ENCODE measurements at regions not wholly inside any gene's neighbourhood (a gene's known extent, or its start where the extent isn't known, plus 50 kb on each side); places are given as distances from the start of the nearest gene placed in this dataset.
A peak's percentile ranks its signal among the peaks of the same experiment; 100 is the strongest.

DNA sequence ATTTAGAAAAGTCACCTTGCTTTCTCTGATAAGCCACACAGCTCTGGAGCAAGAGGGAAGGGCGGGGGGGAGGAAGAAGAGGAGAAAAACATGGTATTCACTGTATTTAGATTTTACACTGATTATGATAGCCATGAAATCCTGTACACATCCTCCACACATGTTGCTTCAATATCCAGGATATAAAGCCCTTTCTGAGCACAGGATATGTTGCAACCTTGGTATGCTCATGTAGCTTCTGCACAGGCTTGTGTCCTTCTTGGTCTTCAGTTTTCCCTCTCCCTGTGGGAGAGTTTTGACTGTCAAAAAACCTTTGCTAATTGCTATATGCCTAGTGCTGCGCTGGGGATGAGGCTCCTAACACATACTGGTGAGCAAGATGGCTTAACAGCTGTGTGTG, 61.9 kb upstream of the DAPP1 start:
- TF ChIP-seq, protein P1, sequence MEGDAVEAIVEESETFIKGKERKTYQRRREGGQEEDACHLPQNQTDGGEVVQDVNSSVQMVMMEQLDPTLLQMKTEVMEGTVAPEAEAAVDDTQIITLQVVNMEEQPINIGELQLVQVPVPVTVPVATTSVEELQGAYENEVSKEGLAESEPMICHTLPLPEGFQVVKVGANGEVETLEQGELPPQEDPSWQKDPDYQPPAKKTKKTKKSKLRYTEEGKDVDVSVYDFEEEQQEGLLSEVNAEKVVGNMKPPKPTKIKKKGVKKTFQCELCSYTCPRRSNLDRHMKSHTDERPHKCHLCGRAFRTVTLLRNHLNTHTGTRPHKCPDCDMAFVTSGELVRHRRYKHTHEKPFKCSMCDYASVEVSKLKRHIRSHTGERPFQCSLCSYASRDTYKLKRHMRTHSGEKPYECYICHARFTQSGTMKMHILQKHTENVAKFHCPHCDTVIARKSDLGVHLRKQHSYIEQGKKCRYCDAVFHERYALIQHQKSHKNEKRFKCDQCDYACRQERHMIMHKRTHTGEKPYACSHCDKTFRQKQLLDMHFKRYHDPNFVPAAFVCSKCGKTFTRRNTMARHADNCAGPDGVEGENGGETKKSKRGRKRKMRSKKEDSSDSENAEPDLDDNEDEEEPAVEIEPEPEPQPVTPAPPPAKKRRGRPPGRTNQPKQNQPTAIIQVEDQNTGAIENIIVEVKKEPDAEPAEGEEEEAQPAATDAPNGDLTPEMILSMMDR (IDR thresholded peaks at IDR 0.05; ENCODE audit: unreplicated experiment in 3 of 3): no peak
- no peak overlapping the region for H3K4me3 Mint-ChIP-seq
- H3K36me3 Mint-ChIP-seq (ENCODE audit: low read depth): no peaks in the 10 kb centered on the region
- H3K27ac Mint-ChIP-seq: peak overlapping the region in 1 of 3 experiments; percentile 1
- no peaks in the 10 kb centered on the region for H3K9me3 Mint-ChIP-seq
- peaks cover 25% of the 10 kb centered on the region for H3K4me1 Mint-ChIP-seq
- H3K27me3 Mint-ChIP-seq (ENCODE audit: low read depth): no peaks in the 10 kb centered on the region

DNA sequence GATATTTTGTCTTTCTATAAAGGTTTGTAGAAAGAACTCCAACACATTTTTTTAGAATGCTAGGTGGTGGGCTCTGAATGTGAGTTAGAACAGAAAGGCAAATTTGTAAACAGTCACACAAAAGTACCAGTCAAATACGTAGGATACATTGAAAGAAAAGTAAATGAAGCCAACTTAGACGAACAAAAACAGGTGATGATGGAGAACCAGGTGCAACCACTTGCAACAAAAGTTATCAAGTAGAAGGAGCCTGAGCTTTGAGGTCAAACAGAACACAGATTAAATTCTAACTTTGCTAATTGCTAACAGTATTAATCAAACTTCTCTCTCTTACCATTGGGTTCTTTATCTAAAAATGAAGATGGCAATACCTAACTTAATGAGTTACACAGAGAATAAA, 62.7 kb upstream of the DAPP1 start:
- Mint-ChIP-seq H3K4me1 (peaks cover 18% of the 10 kb centered on the region), H3K9me3 (no peaks in the 10 kb centered on the region), H3K36me3 (ENCODE audit: low read depth) (no peaks in the 10 kb centered on the region), H3K27ac (no peak overlapping the region), H3K27me3 (ENCODE audit: low read depth) (no peaks in the 10 kb centered on the region), H3K4me3 (no peak overlapping the region)
- TF ChIP-seq, protein P1 (IDR thresholded peaks at IDR 0.05; ENCODE audit: unreplicated experiment in 3 of 3): no peak

DNA sequence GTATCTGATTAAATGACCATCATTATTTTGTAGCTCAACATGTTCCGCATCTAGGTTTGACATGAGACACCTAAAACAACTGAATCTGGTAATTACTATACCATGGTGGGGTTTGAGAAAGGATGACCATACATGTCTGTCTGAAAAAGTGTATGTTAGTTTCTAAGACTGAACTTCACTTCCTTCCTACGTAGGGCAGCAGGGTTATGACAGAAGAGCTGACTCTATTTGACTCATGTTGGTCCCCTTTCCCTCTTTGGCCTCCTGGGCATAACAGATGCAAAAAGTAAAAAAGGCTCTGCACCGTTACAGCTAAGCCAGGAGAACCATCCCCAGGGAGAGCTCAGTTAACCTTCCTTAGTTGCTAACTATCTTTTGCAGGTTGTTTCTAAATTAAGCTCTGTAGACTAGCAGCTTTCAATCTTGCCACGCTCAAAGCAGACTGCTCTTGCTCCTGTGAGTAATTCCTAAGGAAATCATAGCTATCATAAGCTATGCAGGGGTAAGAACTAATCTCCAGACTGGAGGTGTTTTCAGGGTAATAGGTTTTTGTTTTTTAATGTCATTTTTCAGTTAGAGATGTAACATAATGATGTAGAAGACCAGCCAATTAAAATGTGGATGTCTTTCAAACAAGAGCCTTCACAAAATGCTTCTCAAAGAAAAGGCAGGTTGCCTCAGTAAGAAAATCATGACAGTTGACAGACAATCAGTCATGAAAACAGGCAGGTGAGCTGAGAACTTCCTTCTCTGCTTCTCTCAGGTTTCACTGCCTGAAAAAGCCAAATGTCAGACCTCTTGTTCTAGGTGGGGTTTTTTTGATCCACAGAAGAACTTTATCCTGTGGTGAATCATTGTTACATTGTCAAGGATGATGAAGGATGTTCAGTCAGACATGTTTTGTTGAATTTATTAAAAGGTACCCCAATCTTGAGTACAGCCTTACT, 66.9 kb upstream of the DAPP1 start:
- no peaks in the 10 kb centered on the region for H3K9me3 Mint-ChIP-seq
- no peaks in the 10 kb centered on the region for H3K36me3 Mint-ChIP-seq (ENCODE audit: low read depth)
- TF ChIP-seq, protein P1 (IDR thresholded peaks at IDR 0.05; ENCODE audit: unreplicated experiment in 3 of 3): no peak
- H3K4me3 Mint-ChIP-seq: no peak overlapping the region
- peaks cover 6% of the 10 kb centered on the region for H3K4me1 Mint-ChIP-seq
- H3K27me3 Mint-ChIP-seq (ENCODE audit: low read depth): no peaks in the 10 kb centered on the region
- H3K27ac Mint-ChIP-seq: no peak overlapping the region

DNA sequence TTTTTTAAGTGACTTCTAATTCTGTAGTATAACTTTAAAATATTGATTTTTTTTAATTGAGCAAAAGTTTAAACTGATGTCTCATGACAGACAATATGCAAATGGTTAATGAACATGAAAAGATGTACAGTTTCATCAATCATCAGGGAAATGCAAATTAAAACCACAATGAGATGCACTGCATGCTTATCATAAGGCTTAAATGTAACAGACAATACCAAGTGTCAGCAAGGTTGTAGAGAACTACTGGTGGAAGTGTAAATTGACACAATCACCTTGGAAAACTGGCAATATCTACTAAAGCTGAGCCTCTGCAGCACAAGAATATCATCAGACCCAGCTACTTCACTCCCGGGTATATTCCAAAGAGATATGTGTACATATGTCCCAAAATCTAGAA, 70.2 kb upstream of the DAPP1 start:
- no peak overlapping the region for H3K4me3 Mint-ChIP-seq
- H3K4me1 Mint-ChIP-seq: no peaks in the 10 kb centered on the region
- H3K36me3 Mint-ChIP-seq (ENCODE audit: low read depth): no peaks in the 10 kb centered on the region
- TF ChIP-seq, protein P1 (IDR thresholded peaks at IDR 0.05; ENCODE audit: unreplicated experiment in 3 of 3): no peak
- H3K27me3 Mint-ChIP-seq (ENCODE audit: low read depth): no peaks in the 10 kb centered on the region
- H3K9me3 Mint-ChIP-seq: no peaks in the 10 kb centered on the region
- no peak overlapping the region for H3K27ac Mint-ChIP-seq

DNA sequence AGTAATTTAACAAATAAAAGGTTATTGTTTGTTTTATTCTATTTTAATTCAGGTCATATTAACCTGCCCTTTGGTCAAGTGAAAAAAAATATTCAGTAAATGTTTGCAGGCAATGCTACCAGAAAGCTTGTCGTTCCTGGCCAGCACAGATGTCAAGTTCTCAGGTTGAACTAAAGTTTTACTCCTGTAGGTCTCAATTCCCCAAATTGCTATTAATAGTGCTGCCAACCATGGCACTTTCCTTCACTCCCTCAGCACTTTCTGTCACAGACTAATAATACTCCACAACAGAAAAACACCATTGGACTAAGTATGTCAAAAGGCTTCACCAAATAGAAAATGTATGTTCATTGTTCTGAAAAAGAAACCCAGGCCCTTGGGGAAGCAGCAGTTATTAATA, 79.2 kb upstream of the C4orf54 start:
- no peaks in the 10 kb centered on the region for H3K4me1 Mint-ChIP-seq
- TF ChIP-seq, protein P1 (IDR thresholded peaks at IDR 0.05; ENCODE audit: unreplicated experiment in 3 of 3): no peak
- no peaks in the 10 kb centered on the region for H3K36me3 Mint-ChIP-seq (ENCODE audit: low read depth)
- no peak overlapping the region for H3K27ac Mint-ChIP-seq
- peaks cover 9% of the 10 kb centered on the region for H3K9me3 Mint-ChIP-seq
- H3K4me3 Mint-ChIP-seq: no peak overlapping the region
- H3K27me3 Mint-ChIP-seq (ENCODE audit: low read depth): no peaks in the 10 kb centered on the region

GRCh38 chr4:99735822-99736221, 78.2 kb upstream of the C4orf54 start:
- Mint-ChIP-seq H3K27ac (no peak overlapping the region), H3K4me3 (no peak overlapping the region), H3K9me3 (peaks cover 9% of the 10 kb centered on the region), H3K4me1 (no peaks in the 10 kb centered on the region), H3K27me3 (ENCODE audit: low read depth) (no peaks in the 10 kb centered on the region), H3K36me3 (ENCODE audit: low read depth) (no peaks in the 10 kb centered on the region)
- TF ChIP-seq, protein P1 (IDR thresholded peaks at IDR 0.05; ENCODE audit: unreplicated experiment in 3 of 3): no peak
